ENCODE measurements at regions not wholly inside any gene's neighbourhood (a gene's known extent, or its start where the extent isn't known, plus 50 kb on each side); places are given as distances from the start of the nearest gene placed in this dataset.

- Histone ChIP-seq H3K9me3 (ENCODE audit: control insufficient read depth, low read length) (no peaks in the 10 kb centered on the region), H3K27me3 (ENCODE audit: control insufficient read depth, insufficient read depth, low read length, poor library complexity, severe bottlenecking) (no peaks in the 10 kb centered on the region), H3K27ac (ENCODE audit: low read depth, low read length) (no peak overlapping the region), H3K9ac (ENCODE audit: extremely low read depth, low read length, poor library complexity, severe bottlenecking) (no peak overlapping the region), H3K36me3 (ENCODE audit: control insufficient read depth, insufficient read depth, low read length) (no peaks in the 10 kb centered on the region), H3K4me1 (ENCODE audit: control insufficient read depth, insufficient read depth, low read length) (peaks cover 12% of the 10 kb centered on the region), H3K4me3 (ENCODE audit: low read length) (no peak overlapping the region)
- Mint-ChIP-seq H3K36me3 (ENCODE audit: low read depth) (no peaks in the 10 kb centered on the region), H3K27ac (no peak overlapping the region), H3K9me3 (peaks cover 17% of the 10 kb centered on the region), H3K27me3 (ENCODE audit: insufficient read depth) (no peaks in the 10 kb centered on the region), H3K4me1 (peaks cover 29% of the 10 kb centered on the region), H3K4me3 (no peak overlapping the region)
- TF ChIP-seq CTCF (conservative IDR thresholded peaks at IDR 0.05), result no peak
- WGBS, 2 experiments (ENCODE audit: insufficient coverage in 1 of 2, insufficient read length in 1 of 2), result 83% methylated on average over 2 of the region's 2 CpGs; no CpG with 5 or more reads in 1 of the 2 experiments
- no peak for DNase-seq
These were observed 157.7 kb downstream of the PAPSS1 start for GRCh38 chr4:107562316-107562715.

GRCh38 chr4:107561481-107561880 lies 158.6 kb downstream of the PAPSS1 start:
- no peak for DNase-seq
- no peak for TF ChIP-seq CTCF (conservative IDR thresholded peaks at IDR 0.05)
- Histone ChIP-seq H3K4me1 (ENCODE audit: control insufficient read depth, insufficient read depth, low read length) (peaks cover 12% of the 10 kb centered on the region), H3K27ac (ENCODE audit: low read depth, low read length) (no peak overlapping the region), H3K4me3 (ENCODE audit: low read length) (no peak overlapping the region), H3K36me3 (ENCODE audit: control insufficient read depth, insufficient read depth, low read length) (no peaks in the 10 kb centered on the region), H3K9me3 (ENCODE audit: control insufficient read depth, low read length) (no peaks in the 10 kb centered on the region), H3K27me3 (ENCODE audit: control insufficient read depth, insufficient read depth, low read length, poor library complexity, severe bottlenecking) (no peaks in the 10 kb centered on the region), H3K9ac (ENCODE audit: extremely low read depth, low read length, poor library complexity, severe bottlenecking) (no peak overlapping the region)
- 83% methylated on average over 4 of the region's 4 CpGs; no CpG with 5 or more reads in 1 of the 2 experiments for WGBS, 2 experiments (ENCODE audit: insufficient coverage in 1 of 2, insufficient read length in 1 of 2)
- Mint-ChIP-seq H3K4me3 (no peak overlapping the region), H3K4me1 (peaks cover 29% of the 10 kb centered on the region), H3K36me3 (ENCODE audit: low read depth) (no peaks in the 10 kb centered on the region), H3K27ac (no peak overlapping the region), H3K27me3 (ENCODE audit: insufficient read depth) (no peaks in the 10 kb centered on the region), H3K9me3 (peaks cover 15% of the 10 kb centered on the region)

GRCh38 chr4:107559653-107560052 lies 160.4 kb downstream of the PAPSS1 start:
- H3K4me3 Mint-ChIP-seq, result no peak overlapping the region
- no peak overlapping the region for H3K27ac ChIP-seq (ENCODE audit: low read depth, low read length)
- TF ChIP-seq CTCF (conservative IDR thresholded peaks at IDR 0.05), result no peak
- peaks cover 12% of the 10 kb centered on the region for H3K4me1 ChIP-seq (ENCODE audit: control insufficient read depth, insufficient read depth, low read length)
- no peak overlapping the region for H3K4me3 ChIP-seq (ENCODE audit: low read length)
- H3K36me3 Mint-ChIP-seq (ENCODE audit: low read depth), result no peaks in the 10 kb centered on the region
- no peak overlapping the region for H3K27ac Mint-ChIP-seq
- peaks cover 19% of the 10 kb centered on the region for H3K4me1 Mint-ChIP-seq
- H3K27me3 ChIP-seq (ENCODE audit: control insufficient read depth, insufficient read depth, low read length, poor library complexity, severe bottlenecking), result no peaks in the 10 kb centered on the region
- H3K27me3 Mint-ChIP-seq (ENCODE audit: insufficient read depth), result no peaks in the 10 kb centered on the region
- no peak for DNase-seq
- no peaks in the 10 kb centered on the region for H3K9me3 ChIP-seq (ENCODE audit: control insufficient read depth, low read length)
- H3K36me3 ChIP-seq (ENCODE audit: control insufficient read depth, insufficient read depth, low read length), result no peaks in the 10 kb centered on the region
- peaks cover 15% of the 10 kb centered on the region for H3K9me3 Mint-ChIP-seq
- no peak overlapping the region for H3K9ac ChIP-seq (ENCODE audit: extremely low read depth, low read length, poor library complexity, severe bottlenecking)

Data from endodermal cell (in vitro differentiated cells).